HUES64 (cell line): ENCODE measurements at regions not wholly inside any gene's neighbourhood (a gene's known extent, or its start where the extent isn't known, plus 50 kb on each side); places are given as distances from the start of the nearest gene placed in this dataset.
"Not testable (repeated sequence)": the region's sequence is repeated elsewhere in the genome, so short reads cannot be mapped to it uniquely, and the experiment has no call there.

Source experiments
- H3K27ac ChIP-seq: 2 replicates; pipeline ENCODE4 v1.7.0; 2013; ENCODE audit warnings: low read depth, low read length, inconsistent platforms
- H3K27me3 ChIP-seq: 2 replicates; pipeline ENCODE4 v1.6.1; 2013; ENCODE audit warnings: mild to moderate bottlenecking, low read length; ENCODE audit not compliant: insufficient read depth
- H3K36me3 ChIP-seq: 2 replicates; pipeline ENCODE4 v1.6.1; 2013; ENCODE audit warnings: mild to moderate bottlenecking, low read length; ENCODE audit not compliant: insufficient read depth
- H3K4me1 ChIP-seq: 2 replicates; pipeline ENCODE4 v1.6.1; 2013; ENCODE audit warnings: mild to moderate bottlenecking, low read length, moderate library complexity; ENCODE audit not compliant: insufficient read depth
- H3K4me3 ChIP-seq: 2 replicates; pipeline ENCODE4 v1.5.1; 2013; ENCODE audit warnings: mild to moderate bottlenecking, low read length, moderate library complexity
- H3K9ac ChIP-seq: 2 replicates; pipeline ENCODE4 v1.6.1; 2013; ENCODE audit warnings: mild to moderate bottlenecking, low read depth, low read length
- H3K9me3 ChIP-seq: 2 replicates; pipeline ENCODE4 v1.6.1; 2013; ENCODE audit warnings: low read depth, low read length; ENCODE audit not compliant: insufficient read depth
- whole genome bisulfite sequencing: fragments of 150-250, 120-280 bp; methylation state at CpG from one replicate; pipeline ENCODE4 v1.1.7; 2013; ENCODE audit warnings: missing lambda C conversion rate; 5-methylcytosine and 5-hydroxymethylcytosine counted together

- Histone ChIP-seq H3K9ac (no peak overlapping the region), H3K9me3 (no peaks in the 10 kb centered on the region), H3K27ac (no peak overlapping the region), H3K36me3 (no peaks in the 10 kb centered on the region), H3K4me1 (no peaks in the 10 kb centered on the region), H3K4me3 (no peak overlapping the region), H3K27me3 (no peaks in the 10 kb centered on the region)
- WGBS = 92% methylated on average over 2 of the region's 2 CpGs
These were observed 485.6 kb upstream of the IL12A start for GRCh38 chr3:159502986-159503385.

- H3K4me1 ChIP-seq, H3K27ac ChIP-seq, H3K27me3 ChIP-seq, H3K36me3 ChIP-seq, H3K9ac ChIP-seq, H3K4me3 ChIP-seq, H3K9me3 ChIP-seq: not testable (repeated sequence)
- 93% methylated on average over 7 of the region's 7 CpGs for WGBS
These were observed 477.6 kb upstream of the IL12A start for GRCh38 chr3:159510988-159511387.

GRCh38 chr3:159513444-159513843 lies 475.2 kb upstream of the IL12A start:
- H3K9me3 ChIP-seq = no peaks in the 10 kb centered on the region
- no peak overlapping the region for H3K27ac ChIP-seq
- WGBS = 92% methylated on average over 6 of the region's 6 CpGs
- no peak overlapping the region for H3K9ac ChIP-seq
- no peak overlapping the region for H3K4me3 ChIP-seq
- no peaks in the 10 kb centered on the region for H3K4me1 ChIP-seq
- H3K36me3 ChIP-seq = no peaks in the 10 kb centered on the region
- no peaks in the 10 kb centered on the region for H3K27me3 ChIP-seq

- Histone ChIP-seq H3K27ac (no peak overlapping the region), H3K9ac (no peak overlapping the region), H3K4me1 (no peaks in the 10 kb centered on the region), H3K27me3 (no peaks in the 10 kb centered on the region), H3K9me3 (no peaks in the 10 kb centered on the region), H3K4me3 (no peak overlapping the region), H3K36me3 (no peaks in the 10 kb centered on the region)
- 85% methylated on average over 5 of the region's 5 CpGs for WGBS
These were observed 474.7 kb upstream of the IL12A start for GRCh38 chr3:159513867-159514380.

GRCh38 chr3:159517105-159517504 lies 471.5 kb upstream of the IL12A start:
- H3K27me3 ChIP-seq = no peaks in the 10 kb centered on the region
- no peak overlapping the region for H3K9ac ChIP-seq
- no peaks in the 10 kb centered on the region for H3K9me3 ChIP-seq
- H3K36me3 ChIP-seq = no peaks in the 10 kb centered on the region
- no peaks in the 10 kb centered on the region for H3K4me1 ChIP-seq
- H3K4me3 ChIP-seq = no peak overlapping the region
- no peak overlapping the region for H3K27ac ChIP-seq
- no CpG with 5 or more reads among the region's 1 CpG for WGBS

GRCh38 chr3:159520638-159521037 lies 468.0 kb upstream of the IL12A start:
- Histone ChIP-seq H3K27me3 (no peaks in the 10 kb centered on the region), H3K27ac (no peak overlapping the region), H3K36me3 (no peaks in the 10 kb centered on the region), H3K4me3 (no peak overlapping the region), H3K4me1 (no peaks in the 10 kb centered on the region), H3K9ac (no peak overlapping the region), H3K9me3 (no peaks in the 10 kb centered on the region)
- 95% methylated on average over 1 of the region's 3 CpGs for WGBS

GRCh38 chr3:159522276-159522675 lies 466.4 kb upstream of the IL12A start:
- Histone ChIP-seq H3K27me3 (no peaks in the 10 kb centered on the region), H3K27ac (no peak overlapping the region), H3K9ac (no peak overlapping the region), H3K4me1 (no peaks in the 10 kb centered on the region), H3K9me3 (no peaks in the 10 kb centered on the region), H3K36me3 (no peaks in the 10 kb centered on the region), H3K4me3 (no peak overlapping the region)
- 88% methylated on average over 3 of the region's 3 CpGs for WGBS

- no peak overlapping the region for H3K27ac ChIP-seq
- no peaks in the 10 kb centered on the region for H3K27me3 ChIP-seq
- H3K36me3 ChIP-seq = no peaks in the 10 kb centered on the region
- no peak overlapping the region for H3K9ac ChIP-seq
- H3K4me3 ChIP-seq = no peak overlapping the region
- 88% methylated on average over 9 of the region's 9 CpGs for WGBS
- no peaks in the 10 kb centered on the region for H3K9me3 ChIP-seq
- no peaks in the 10 kb centered on the region for H3K4me1 ChIP-seq
These were observed 460.3 kb upstream of the IL12A start for GRCh38 chr3:159528251-159528895.

GRCh38 chr3:159532577-159532976 lies 456.1 kb upstream of the IL12A start:
- H3K27ac ChIP-seq = no peak overlapping the region

GRCh38 chr3:159534496-159534895 lies 454.1 kb upstream of the IL12A start:
- H3K36me3 ChIP-seq = no peaks in the 10 kb centered on the region
- no peak overlapping the region for H3K4me3 ChIP-seq
- H3K9me3 ChIP-seq = no peaks in the 10 kb centered on the region
- no peak overlapping the region for H3K27ac ChIP-seq
- H3K4me1 ChIP-seq = no peaks in the 10 kb centered on the region
- no peak overlapping the region for H3K9ac ChIP-seq
- H3K27me3 ChIP-seq = no peaks in the 10 kb centered on the region
- 98% methylated on average over 3 of the region's 3 CpGs for WGBS

More at GRCh38 chr3:159532577-159532976, 456.1 kb upstream of the IL12A start:
- no peaks in the 10 kb centered on the region for H3K9me3 ChIP-seq
- no peak overlapping the region for H3K9ac ChIP-seq
- no peaks in the 10 kb centered on the region for H3K4me1 ChIP-seq
- no peaks in the 10 kb centered on the region for H3K27me3 ChIP-seq
- no peaks in the 10 kb centered on the region for H3K36me3 ChIP-seq
- no peak overlapping the region for H3K4me3 ChIP-seq

GRCh38 chr3:159536876-159537275 lies 451.8 kb upstream of the IL12A start:
- Histone ChIP-seq H3K4me1 (no peaks in the 10 kb centered on the region), H3K36me3 (no peaks in the 10 kb centered on the region), H3K4me3 (no peak overlapping the region), H3K27ac (no peak overlapping the region), H3K9ac (no peak overlapping the region), H3K27me3 (no peaks in the 10 kb centered on the region), H3K9me3 (no peaks in the 10 kb centered on the region)
- WGBS = no CpG with 5 or more reads among the region's 1 CpG

GRCh38 chr3:159538507-159538906 lies 450.1 kb upstream of the IL12A start:
- WGBS = no CpG with 5 or more reads among the region's 1 CpG
- Histone ChIP-seq H3K4me1 (no peaks in the 10 kb centered on the region), H3K27me3 (no peaks in the 10 kb centered on the region), H3K9me3 (no peaks in the 10 kb centered on the region), H3K4me3 (no peak overlapping the region), H3K9ac (no peak overlapping the region), H3K36me3 (no peaks in the 10 kb centered on the region), H3K27ac (no peak overlapping the region)
